NCI-H2107 (cell line): ENCODE measurements at regions not wholly inside any gene's neighbourhood (a gene's known extent, or its start where the extent isn't known, plus 50 kb on each side); places are given as distances from the start of the nearest gene placed in this dataset.

Experiments used
- DNase-seq: peaks from one replicate; lab custom pipeline; 2025; lab: John Stamatoyannopoulos, UW

DNA sequence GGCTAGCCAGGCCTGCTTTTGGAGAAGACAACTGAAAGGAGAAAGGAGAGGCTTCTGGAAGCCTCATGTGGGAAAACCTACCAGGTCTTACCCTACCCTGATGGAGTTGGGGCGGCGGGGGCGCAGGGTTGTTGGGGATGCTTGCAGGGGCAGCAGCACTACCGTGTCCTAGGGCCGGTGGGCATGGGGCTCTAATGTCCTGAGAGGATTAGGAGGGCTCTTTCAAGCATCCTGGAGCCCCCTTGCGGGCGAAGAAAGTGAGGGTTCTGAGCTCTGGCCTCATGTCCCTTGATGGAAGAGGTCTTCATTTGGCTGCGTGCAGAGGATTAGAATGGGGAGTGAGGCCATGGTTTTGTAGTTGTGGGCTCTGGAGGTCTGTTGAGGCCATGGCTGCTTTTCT is 86.9 kb upstream of the PITX1 start:
- no peak for DNase-seq

DNA sequence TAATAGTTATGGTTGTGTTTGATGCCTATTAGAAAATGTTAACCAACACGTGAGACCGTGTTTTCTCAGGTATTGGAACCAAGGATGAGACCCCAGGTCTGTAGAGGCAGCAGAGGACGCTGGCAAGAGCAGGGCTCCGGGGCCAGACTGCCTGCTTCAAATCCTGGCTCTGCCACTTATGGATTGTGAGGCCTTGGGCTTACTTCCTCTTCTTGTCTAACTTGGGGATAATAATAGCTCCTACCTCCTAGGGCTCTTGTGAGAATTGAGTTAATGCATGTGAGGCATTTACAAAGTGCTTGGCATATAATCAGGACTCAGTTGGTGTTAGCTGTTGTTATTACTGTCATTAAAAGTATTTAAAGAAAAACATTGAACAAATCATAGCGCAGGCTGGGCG is 85.5 kb upstream of the PITX1 start:
- no peak for DNase-seq

DNA sequence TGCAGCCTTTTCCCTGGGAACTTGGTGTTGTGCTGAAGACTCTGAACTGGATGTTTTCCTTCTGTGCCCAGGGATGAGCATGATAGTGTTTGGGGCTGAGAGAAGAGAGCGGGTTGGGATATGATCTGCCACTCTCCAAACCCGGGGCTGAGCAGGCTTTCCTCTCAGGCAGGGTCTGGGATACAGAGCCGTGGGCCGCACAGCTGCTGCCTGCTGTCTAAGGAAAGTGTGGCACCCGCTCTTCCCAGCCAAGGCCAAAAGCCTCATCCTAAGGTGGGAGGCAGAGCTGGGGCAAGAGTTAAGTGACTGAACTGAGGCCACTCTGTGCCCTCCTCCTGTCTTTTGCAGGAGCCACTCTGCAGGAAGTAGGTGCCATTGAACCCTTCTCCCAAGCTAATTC is 83.6 kb upstream of the PITX1 start:
- no peak for DNase-seq

DNA sequence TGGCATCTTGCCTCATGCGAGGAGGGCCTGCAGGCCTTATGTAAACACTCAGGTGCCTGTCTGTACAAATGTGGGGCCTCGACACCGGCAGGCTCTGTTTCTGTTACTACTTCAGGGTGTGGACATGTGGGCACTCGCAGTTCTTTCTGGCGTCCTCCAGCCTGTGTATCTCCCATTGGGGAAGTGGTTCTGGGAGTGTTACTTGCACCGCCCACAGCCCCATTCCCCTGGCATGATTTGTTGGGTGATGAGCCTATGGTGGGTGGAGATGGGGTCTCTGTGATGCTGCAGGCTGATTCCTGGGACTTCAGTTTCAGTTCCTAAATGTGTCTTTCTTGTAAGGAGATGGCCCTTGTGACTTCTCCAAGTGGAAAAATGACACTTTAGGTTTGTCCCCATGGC is 82.1 kb upstream of the PITX1 start:
- DNase-seq, result no peak

DNA sequence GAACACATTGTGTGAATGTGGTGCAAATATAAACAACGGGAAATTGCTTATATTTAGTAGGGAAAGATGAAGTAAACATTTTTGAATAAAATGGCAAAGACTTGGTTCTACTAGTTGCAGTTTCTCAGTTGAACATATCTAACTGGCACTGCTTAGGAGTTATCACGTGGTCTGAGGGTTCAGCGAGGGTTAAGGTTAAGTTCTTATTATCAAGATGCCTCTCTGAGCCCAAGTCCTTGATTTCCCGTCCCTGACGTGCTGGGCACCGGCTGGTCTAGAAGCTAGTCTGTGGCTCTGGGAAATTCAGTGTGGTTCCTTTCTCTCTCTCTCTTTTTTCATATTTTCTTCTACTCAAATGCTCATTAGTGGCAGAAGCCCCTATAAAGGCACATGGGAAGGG is 81.6 kb upstream of the PITX1 start:
- DNase-seq, result no peak

DNA sequence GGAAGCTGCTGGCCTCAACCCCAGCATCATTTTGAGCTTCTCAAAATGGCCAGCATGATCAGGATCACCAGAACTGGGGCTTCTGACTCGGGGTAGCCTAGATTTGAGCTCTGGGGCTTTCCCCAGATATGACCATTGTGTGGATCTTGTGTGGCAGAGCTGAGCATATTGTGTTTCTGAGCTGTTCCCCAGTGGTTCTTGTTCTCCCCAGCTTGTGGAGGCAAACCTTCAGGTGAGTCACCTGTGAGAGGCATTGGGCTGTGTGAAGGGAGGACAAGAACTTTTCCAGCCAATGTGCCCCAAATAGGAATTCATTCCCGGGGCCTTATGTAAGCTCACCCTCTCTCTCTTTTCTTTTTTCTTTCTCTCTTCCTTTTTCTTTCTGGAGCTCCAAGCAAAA is 80.7 kb upstream of the PITX1 start:
- no peak for DNase-seq

DNA sequence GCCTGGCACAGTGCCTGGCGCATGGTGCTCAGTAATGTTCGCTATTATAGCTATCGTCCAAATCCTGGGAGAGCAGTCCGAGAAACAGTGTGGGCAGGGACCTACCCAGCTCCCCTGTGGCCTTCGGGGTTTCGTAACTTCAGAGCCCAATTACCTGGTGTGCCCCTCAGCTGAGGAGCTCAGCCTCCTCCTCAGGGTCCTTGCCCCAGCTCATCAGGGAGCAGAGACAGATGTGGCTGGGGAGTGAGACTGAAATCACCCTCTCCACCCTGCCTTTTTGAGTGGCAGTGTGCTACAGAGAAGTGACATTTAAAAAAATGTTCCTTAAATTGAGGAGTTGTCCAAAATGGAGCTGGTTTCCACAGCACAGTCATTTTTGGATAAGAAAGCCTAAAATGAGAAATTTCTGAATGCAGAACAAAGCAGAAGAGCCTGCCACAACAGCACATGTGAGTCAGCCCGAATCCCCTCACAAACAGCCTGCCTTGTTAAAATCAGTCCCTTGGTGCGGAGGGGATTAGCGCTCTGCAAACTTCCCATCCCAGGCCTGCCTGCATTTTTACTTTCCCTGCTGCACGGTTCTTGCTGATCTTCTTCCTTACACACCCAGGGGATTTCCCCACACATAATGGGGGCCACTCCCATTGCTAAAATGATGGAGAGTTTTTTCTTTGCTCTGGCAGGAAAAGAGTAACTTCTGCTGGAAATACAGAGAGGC is 78.1 kb upstream of the PITX1 start:
- DNase-seq, result no peak

DNA sequence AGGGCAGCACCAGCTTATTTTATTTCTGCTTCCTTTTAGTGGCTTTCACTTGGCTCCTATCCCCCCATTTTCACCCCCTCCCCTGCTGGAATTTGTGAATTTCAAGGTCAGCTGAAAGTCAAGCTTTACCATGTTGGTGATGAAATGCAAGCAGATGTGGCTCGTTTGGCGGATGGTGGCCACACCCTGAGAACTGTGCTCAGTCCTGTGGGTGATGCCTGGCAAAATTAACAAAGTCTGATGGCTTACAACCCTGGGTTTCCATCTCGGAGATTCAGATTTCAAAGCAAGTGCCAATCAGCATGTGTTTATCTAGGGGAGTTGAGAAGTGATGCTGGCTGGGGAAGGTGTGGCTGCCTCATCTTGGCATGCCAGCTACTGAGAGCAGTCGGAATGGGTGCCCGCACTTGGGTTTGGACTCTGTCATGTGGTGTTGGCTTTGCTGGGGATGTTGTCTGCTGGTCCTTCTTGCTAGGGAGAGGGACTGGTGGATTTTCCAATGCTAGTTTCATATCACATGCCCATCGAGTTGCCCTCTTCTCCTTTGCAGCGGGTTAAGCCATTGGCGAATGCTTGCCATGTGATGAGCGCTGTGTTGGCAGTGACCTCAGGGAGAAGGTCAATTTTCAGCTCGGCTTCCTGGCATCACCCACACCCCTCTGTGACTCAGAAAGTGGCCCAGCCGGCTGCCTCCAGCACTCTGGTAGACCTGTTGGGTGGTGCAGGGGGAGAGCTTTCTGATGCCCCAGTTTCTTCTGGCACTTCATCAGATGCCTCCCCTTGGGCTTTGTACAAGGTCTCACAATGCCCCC is 77.0 kb upstream of the PITX1 start:
- no peak for DNase-seq

DNA sequence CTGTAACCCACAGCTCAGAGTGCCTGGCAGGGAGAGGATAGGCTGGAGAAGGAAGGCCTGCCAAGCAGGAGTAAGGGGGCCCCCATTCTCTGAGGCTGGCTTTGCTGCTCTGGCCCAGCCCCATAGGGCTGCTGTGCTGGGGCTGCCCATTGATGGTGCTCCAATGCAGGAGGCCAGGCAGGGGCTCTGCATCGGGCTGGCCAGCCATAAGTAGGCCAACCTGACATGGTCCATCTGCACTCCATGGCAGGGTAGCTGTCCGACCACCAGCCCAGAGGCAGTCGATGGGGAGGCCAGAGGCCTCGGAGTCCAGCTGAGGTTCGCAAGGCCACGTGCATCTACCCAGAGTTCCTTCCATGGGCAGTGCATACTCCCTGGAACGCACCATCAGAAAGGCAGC is 75.0 kb upstream of the PITX1 start:
- no peak for DNase-seq

DNA sequence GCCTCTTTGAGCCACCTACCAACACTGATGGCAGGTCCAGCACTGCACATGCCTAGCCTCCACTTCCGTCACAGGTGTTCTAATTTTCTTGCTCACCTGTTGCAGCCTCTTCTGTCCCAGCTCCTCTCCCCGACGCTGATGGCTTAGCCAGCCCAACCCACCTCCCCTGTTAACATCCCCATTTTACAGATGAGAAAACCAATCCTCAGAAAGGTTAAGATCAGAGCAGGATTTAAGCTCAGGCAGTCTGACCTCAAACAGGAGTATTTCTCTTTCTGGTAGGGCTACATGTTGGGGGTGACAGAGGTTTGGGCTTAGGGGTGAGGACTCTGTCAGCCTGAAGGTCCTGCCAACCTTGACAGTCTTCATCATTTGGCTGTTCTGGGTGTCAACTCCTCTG is 74.5 kb upstream of the PITX1 start:
- DNase-seq, result no peak

DNA sequence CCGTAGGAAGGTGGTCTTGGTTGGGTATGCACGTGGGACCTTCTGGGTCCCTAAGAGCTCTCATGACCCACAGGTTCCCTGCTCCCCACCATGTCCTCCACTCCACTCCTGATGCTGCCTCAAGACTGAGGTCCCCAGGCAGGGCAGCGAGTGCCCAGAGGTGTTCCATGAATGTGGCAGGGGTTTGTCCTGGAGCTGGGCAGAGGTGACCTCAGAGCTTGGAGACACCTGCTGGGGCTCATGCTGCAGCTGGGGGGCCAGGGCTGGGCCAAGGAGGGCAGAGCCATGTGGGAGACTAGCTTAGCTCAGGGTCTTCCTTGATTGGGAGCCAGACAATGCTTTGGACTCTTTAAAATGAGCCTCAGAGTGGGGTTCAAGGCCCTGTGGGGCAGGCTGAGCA is 74.0 kb upstream of the PITX1 start:
- no peak for DNase-seq

DNA sequence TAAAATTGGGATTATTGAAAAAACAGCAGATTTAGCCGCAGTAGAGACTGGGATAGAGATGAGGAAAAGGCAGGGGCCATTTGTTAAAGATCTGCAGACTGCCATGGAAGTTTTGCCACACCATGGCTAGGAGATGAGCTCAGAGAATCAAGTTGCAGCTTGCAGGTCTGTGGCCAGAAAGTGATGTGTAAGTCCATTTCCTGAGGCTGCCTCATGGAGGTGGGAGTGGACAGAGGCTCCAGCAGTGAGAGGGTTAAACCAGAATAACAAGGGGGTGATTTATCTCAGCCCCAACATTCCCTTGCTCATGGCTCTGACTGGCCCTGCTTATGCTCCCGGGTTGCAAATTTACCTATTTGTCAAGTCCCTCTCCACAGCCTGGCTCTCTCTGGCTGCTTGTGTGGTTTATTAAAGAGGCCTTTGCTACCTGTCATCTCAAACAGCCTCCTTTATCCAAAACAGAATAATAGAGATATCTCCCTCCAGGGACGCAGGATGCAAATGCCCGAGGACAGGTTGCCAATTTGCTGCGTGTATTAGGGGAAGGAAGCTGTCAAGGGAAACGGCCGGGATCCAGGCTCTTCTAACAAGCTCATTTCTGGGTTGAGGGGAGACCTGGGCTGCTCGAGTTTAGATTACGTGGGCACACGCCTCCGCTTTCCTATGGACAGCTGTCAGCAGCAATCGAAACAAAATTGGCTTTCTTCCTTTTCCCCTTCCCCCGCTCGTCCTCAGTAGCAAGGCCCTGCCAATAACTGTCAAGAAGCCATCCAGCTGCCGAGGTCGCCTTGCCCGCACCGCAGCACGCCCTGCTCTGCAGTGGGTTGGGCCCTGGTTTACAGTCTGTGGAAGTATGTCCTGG is 72.8 kb upstream of the PITX1 start:
- DNase-seq, result no peak

DNA sequence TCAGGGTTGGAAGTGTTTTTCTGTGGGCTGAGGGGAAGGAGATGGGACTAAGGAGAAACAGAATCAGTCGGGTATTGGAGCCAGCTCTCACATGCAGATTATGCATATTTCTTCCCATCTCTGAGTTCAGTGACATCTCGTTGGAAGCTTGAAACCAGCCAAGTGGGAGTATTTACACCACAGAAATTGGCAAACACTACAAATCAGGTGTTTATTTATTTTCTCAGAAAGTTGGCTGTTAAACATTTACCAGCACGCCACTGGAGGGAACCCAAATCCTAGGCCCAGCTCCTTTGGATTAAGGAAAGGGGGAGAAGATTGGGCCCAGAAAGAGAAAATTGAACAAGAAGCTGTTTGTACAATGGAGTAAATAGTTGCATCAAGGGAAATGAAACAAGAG is 72.1 kb upstream of the PITX1 start:
- DNase-seq, result no peak

DNA sequence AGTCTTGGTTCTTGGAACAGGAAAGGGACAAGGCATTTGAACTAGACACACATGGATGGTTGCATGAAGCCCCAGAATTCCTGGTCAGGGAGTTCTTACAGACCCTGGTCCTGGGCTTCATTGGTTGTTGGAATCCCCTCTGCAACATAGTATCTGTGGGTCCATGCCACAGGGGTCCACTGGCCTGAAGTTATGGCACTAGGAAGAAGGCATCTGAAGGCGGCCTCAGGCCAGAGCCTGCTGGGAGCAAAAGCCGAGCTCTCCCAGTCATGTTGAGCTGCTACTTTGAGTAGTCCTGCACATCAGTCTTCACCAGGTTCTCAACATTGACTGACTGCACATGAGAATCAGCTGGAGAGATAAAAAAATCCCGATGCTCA is 71.1 kb upstream of the PITX1 start:
- no peak for DNase-seq

DNA sequence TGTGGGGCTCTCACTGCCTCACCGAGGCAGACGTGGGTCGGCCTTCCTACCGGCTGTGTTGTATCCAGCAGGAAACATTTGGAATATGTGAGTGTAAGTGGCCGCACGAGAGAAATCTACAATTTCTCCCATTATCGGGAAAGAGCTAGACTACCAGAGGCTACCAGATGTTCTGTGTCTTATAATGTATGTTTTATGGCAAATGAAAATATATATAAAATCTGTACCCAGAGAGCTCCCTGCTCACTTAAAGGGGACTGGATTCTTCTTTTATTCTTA is 69.5 kb upstream of the PITX1 start:
- DNase-seq, result no peak

DNA sequence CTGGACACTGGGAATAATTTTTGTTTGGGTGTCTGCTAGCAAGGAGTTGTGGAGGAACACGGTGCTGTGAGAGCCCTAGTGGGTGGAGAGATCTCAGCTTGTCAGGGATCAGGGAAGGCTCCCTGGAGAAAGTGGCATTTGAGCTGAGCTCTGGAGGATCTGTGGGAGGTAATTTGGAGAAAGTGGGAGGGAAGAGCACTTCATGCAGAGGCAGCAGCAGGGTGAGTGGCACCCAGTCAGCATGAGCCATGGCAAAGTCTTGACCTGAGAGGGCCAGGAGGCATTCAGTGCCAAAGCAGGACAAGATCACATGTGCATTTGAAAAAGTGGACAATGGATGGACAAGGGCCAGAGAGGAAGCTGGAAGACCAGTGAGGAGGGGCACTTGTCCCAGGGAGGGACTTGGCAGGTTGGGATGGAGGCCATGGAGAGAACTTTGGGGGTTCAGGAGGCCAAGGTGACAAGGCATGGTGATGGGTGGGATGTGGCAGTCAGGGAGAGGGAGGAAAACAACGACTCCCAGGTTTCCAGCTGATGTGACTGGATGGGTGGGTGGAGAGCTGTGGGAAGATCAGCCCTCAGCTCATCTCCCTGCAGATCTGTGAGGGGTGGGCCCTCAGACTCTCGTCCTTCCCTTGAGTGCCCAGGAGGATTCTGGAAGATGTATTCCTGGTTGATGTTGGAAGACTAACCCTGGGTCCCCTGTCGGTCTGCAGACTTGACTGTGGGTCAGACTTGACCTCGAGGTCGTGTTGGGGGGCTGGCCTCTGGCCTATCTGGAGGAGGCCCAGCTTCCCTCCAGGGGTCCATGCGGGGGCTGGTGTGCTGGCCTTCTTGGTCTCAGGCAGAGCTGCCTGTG is 68.9 kb upstream of the PITX1 start:
- DNase-seq, result no peak

DNA sequence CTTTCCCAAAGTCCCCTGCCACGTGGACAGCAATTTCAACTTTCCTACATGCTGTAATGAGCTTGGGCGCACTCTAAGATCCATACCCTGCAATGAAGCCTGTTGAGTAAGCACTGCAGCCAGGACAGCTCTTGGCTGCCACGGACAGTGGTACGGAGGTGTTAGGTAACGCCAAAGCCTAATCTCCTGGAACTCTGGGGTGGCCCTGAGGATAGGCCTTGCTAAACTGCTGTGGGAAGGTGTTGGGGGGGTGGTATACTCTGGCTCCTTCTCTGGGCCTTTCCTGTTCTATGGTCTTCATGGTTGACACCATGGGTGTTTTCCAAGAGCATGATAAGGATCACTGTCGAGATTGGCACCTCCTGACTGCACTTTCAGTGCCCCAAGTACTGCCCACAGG is 66.4 kb upstream of the PITX1 start:
- DNase-seq, result no peak

DNA sequence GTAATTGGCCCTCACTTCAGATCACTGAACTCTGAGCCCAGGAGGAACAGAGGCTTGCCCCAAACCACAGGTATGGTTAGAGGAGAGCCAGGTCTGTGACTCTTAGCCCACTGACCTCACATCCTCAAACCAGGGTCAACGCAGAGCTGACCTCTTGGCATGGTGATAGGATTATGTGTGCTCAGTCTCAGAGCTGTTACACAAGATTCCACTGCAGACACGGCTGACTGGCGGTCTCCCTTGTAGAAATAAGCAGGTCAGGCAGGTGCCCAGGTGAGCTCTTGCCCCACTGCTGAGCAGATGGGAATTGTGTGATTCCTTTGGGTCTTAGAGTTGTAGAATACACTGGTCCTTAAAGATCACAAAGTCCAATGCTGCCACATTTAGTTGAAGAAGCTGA is 66.0 kb upstream of the PITX1 start:
- DNase-seq, result no peak

DNA sequence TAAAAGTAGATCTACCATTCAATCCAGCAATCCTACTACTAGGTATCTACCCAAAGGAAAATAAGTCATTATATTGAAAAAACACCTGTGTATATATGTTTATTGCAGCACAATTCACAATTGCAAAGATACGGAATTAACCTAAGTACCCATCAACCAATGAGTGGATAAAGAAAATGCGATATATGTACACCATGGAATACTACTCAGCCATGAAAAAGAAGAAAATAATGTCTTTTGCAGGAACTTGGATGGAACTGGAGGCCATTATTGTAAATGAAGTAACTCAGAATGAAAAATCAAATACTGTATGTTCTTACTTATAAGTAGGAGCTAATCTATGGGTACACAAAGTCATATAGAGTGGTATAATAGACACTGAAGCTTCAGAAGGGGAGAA is 63.4 kb upstream of the PITX1 start:
- DNase-seq, result no peak

DNA sequence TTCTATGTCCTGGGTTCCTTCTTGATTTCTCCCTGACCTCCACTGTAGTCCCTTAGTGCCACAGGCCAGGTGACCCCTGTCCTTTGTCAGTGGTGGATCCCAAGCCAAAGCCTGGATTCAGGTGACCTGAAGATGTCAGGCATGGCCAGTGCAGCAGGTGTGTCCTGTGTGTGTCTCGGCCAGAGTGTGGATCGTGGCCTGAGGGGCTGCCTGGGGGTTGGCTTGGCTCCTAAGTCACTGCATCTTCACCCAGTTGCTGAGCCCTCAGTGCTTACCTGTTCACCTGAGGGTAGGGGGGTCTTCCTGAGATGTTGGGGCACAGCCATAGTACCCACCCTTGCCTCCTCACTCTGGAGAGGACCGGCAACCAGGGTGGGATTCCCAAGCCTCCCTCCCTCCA is 61.8 kb upstream of the PITX1 start:
- no peak for DNase-seq

DNA sequence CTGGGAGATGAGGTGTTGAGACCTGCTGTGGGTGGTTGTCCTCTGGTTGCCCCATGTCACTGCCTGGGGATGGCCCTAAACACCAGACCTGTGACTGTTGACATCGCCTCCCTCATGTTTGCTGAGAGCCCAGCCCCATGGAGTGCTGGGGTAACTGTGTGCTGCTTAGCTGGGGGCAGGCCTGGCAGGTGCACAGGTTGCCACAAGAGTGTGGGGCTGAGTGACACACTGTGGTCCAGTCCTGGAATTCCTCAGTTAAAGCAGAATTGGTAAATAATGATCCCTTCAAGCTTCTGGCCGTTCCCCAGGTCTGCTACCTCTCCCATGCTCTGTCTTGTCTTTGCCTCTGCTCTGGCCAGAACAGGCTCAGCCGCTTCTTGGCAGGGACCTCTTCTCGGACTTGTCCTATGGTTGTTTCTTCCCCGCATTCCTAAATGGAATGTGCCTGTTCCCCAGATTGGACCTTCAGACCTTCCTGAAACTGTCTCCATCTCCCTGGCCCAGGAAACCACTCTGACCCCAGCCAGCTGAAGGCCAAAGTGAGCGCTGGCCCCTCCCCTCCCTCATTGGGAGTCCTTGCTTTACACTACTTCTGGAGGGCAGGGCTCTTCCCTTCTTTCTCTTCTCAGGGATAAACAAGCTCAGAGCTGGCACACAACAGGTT is 61.2 kb upstream of the PITX1 start:
- no peak for DNase-seq
